Stimulated activated effector memory CD8-positive, alpha-beta T cell treated with anti-CD3 and anti-CD28 coated beads, Interleukin-12 subunit alpha, Interleukin-12 subunit beta, amount 100 ng/mL, for 72 hours (primary cell): ENCODE measurements at regions not wholly inside any gene's neighbourhood (a gene's known extent, or its start where the extent isn't known, plus 50 kb on each side); places are given as distances from the start of the nearest gene placed in this dataset.

Experiments used
- ATAC-seq: fragments of 150-1000 bp; cut with Tn5 transposase; 2 replicates; pipeline ENCODE4 v1.10.0; 2021
- DNase-seq, 2 donors: peaks; one replicate each; pipeline ENCODE4 v3.0.0; 2021 to 2022; ENCODE audit warnings: low spot score in 2 of 2
- H3K27ac Mint-ChIP-seq: one replicate; pipeline ENCODE4 v1.8.0; 2022; ENCODE audit warnings: mild to moderate bottlenecking, mixed read lengths
- H3K36me3 Mint-ChIP-seq: one replicate; pipeline ENCODE4 v1.8.0; 2022; ENCODE audit warnings: mild to moderate bottlenecking, mixed read lengths
- H3K4me1 Mint-ChIP-seq: one replicate; pipeline ENCODE4 v1.8.0; 2022; ENCODE audit warnings: mixed read lengths
- H3K4me3 Mint-ChIP-seq: one replicate; pipeline ENCODE4 v1.8.0; 2022; ENCODE audit warnings: mild to moderate bottlenecking, mixed read lengths
- H3K9me3 Mint-ChIP-seq: one replicate; pipeline ENCODE4 v1.8.0; 2022; ENCODE audit warnings: mixed read lengths

DNA sequence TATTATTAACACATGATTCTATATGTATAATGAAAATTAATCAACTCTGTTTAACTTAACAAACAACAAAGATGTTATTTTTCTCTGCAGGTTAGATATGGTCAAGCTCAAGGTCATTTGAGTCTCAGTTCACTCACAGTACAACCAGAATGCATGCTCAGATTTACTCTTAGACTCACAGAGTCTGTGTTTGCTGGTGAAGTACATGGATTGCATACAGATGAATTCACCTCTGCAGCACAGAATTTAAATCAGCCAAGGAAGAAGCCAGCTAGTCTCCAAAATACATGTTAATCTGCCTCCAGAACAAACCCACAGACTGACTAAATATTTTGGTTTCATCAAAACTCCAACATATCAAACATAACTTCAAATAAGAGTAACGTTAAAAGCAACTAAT is 424.5 kb downstream of the RAD51AP2 start:
- peaks cover 9% of the 10 kb centered on the region for H3K9me3 Mint-ChIP-seq
- no peaks in the 10 kb centered on the region for H3K36me3 Mint-ChIP-seq
- ATAC-seq, result no peak
- H3K4me3 Mint-ChIP-seq, result no peak overlapping the region
- DNase-seq, result no peak
- no peaks in the 10 kb centered on the region for H3K4me1 Mint-ChIP-seq
- no peak overlapping the region for H3K27ac Mint-ChIP-seq

GRCh38 chr2:17086990-17087389 is 421.4 kb upstream of the CYRIA start:
- Mint-ChIP-seq H3K4me3 (no peak overlapping the region), H3K36me3 (no peaks in the 10 kb centered on the region), H3K27ac (no peak overlapping the region), H3K9me3 (peaks cover 8% of the 10 kb centered on the region), H3K4me1 (no peaks in the 10 kb centered on the region)
- ATAC-seq, result no peak
- DNase-seq, result no peak

DNA sequence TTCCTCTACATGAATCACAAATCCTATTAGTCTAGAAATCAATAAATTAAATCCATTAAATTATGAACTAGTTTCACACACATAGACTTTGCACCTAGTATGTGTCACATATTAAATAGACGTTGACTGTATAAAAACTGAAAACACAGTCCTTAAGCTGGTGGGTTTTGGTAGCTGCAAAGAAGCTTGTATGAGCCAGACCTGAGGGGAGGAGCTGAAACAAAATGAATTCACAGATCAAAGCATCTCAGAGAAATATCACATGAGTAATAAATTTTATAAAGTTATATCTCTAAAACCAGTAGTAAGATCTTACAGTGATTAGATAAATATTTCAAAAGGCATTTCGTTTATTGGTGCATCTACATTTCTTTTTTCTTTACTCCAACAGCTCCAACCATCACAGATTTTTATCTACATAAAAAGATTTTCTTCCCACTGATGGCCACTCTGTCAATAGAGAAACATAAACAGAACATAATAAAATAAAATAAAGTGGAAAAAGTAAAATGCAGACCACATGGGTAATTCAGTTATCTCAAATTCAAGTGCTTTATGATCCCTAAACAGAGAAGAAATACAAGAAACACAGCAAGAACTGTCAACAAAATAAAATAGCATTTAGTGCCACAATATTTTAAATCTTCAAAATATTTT is 420.0 kb upstream of the CYRIA start:
- no peaks in the 10 kb centered on the region for H3K36me3 Mint-ChIP-seq
- no peak overlapping the region for H3K4me3 Mint-ChIP-seq
- no peak for ATAC-seq
- H3K9me3 Mint-ChIP-seq, result peaks cover 8% of the 10 kb centered on the region
- H3K4me1 Mint-ChIP-seq, result no peaks in the 10 kb centered on the region
- no peak overlapping the region for H3K27ac Mint-ChIP-seq
- DNase-seq, result no peak

- H3K27ac Mint-ChIP-seq, result no peak overlapping the region
- no peaks in the 10 kb centered on the region for H3K4me1 Mint-ChIP-seq
- H3K9me3 Mint-ChIP-seq, result peaks cover 11% of the 10 kb centered on the region
- ATAC-seq, result no peak
- H3K36me3 Mint-ChIP-seq, result no peaks in the 10 kb centered on the region
- no peak for DNase-seq
- no peak overlapping the region for H3K4me3 Mint-ChIP-seq
Observed at GRCh38 chr2:17084877-17085276, 419.2 kb upstream of the CYRIA start.

DNA sequence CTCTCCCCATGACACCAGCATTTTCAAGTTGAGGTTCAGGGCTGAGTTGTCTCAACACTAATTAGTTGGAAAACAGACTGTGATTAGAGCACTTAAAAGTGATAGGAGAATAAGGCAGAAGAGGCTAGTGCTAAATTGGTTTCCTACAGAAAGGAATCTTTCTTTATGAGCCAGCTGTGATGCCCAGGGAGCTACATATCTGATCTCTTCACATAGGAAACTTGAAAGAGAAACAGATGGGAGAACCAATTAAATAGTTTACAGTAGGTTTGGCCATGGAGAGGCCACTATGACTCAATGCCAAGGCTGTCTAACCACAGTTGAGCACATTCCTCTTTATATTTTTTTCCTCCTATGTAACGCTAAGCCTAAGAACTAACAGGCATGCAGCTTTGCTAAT is 418.3 kb upstream of the CYRIA start:
- no peak overlapping the region for H3K4me3 Mint-ChIP-seq
- H3K4me1 Mint-ChIP-seq, result no peaks in the 10 kb centered on the region
- DNase-seq, result no peak
- H3K36me3 Mint-ChIP-seq, result no peaks in the 10 kb centered on the region
- no peak for ATAC-seq
- H3K9me3 Mint-ChIP-seq, result peaks cover 13% of the 10 kb centered on the region
- H3K27ac Mint-ChIP-seq, result no peak overlapping the region

DNA sequence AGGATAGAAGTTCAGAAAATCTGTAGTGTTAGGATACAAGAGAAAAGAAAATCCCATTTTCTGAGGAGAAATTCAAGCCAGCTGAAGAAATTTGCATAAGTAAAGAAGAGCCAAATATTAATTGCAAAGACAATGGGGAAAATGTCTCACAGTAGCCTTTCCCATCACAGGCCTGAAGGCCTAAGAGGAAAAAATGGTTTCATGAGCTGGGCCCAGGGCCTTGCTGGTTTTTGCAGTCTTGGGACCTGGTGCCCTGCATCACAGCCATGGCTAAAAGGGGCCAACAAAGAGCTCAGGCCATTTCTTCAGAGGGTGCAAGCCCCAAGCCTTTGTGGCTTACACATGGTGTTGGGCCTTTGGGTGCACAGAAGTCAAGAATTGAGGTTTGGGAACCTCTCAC is 413.6 kb upstream of the CYRIA start:
- H3K27ac Mint-ChIP-seq, result no peak overlapping the region
- ATAC-seq, result no peak
- no peaks in the 10 kb centered on the region for H3K4me1 Mint-ChIP-seq
- DNase-seq, result no peak
- H3K36me3 Mint-ChIP-seq, result no peaks in the 10 kb centered on the region
- peaks cover 17% of the 10 kb centered on the region for H3K9me3 Mint-ChIP-seq
- no peak overlapping the region for H3K4me3 Mint-ChIP-seq

DNA sequence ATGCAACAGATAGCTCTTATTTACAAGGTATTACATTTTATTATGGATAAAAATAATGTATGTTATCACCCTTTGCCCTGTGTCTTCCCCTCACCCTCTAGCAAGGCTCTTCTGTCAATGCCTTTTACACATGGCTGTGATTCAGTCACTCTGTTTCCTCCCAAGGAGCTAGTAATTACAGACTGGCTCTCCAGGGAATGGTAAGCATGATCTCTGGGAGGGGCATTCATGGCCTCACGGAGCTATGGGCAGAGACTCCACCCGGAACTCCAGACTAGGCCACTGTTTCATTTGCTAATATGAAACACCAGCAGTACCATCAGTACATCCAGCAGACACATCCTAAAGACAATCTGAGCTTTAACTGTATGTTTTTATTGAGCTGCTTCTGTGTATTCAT is 410.9 kb upstream of the CYRIA start:
- no peak for ATAC-seq
- no peak for DNase-seq
- no peak overlapping the region for H3K27ac Mint-ChIP-seq
- no peak overlapping the region for H3K4me3 Mint-ChIP-seq
- H3K36me3 Mint-ChIP-seq, result no peaks in the 10 kb centered on the region
- peaks cover 14% of the 10 kb centered on the region for H3K9me3 Mint-ChIP-seq
- H3K4me1 Mint-ChIP-seq, result no peaks in the 10 kb centered on the region

DNA sequence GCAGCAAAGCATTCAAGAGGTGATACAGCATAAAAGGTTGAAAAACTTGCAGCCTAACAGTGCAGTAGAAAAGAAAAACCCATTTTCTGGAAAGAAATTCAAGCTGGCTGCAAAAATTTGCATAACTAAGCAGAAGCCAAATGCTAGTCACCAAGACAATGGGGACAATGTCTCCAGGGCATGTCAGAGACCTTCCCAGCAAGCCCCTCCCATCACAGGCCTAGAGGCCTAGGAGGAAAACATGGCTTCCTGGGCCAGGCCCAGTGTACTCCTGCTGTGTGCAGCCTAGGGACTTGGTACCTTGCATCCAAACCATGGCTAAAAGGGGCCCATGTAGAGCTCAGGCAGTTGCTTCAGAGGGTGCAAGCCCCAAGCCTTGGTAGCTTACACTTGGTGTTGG is 405.1 kb upstream of the CYRIA start:
- ATAC-seq, result no peak
- H3K36me3 Mint-ChIP-seq, result no peaks in the 10 kb centered on the region
- peaks cover 2% of the 10 kb centered on the region for H3K9me3 Mint-ChIP-seq

DNA sequence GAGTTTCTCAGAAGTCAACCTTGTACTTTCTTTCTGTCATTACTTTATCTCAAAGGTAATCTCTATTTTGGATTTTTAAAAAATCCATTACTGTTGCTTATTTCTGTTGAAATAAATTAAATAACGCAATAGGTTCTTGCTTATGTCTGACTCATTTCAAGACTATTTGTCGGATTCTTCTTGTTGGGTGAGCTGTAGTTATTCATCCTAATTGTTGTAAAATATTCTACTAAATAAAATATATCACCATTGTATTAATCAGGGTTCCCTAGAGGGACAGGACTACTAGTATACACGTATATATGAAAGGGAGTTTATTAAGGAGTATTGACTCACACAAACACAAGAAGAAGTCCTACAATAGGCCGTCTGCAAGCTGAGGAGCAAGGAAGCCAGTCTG is 403.9 kb upstream of the CYRIA start:
- DNase-seq, result no peak
- peaks cover 5% of the 10 kb centered on the region for H3K9me3 Mint-ChIP-seq
- H3K27ac Mint-ChIP-seq, result no peak overlapping the region
- no peaks in the 10 kb centered on the region for H3K4me1 Mint-ChIP-seq
- H3K36me3 Mint-ChIP-seq, result no peaks in the 10 kb centered on the region
- H3K4me3 Mint-ChIP-seq, result no peak overlapping the region
- no peak for ATAC-seq

More for the DNA sequence above, 405.1 kb upstream of the CYRIA start:
- DNase-seq, result no peak
- H3K4me1 Mint-ChIP-seq, result no peaks in the 10 kb centered on the region
- no peak overlapping the region for H3K4me3 Mint-ChIP-seq
- no peak overlapping the region for H3K27ac Mint-ChIP-seq

DNA sequence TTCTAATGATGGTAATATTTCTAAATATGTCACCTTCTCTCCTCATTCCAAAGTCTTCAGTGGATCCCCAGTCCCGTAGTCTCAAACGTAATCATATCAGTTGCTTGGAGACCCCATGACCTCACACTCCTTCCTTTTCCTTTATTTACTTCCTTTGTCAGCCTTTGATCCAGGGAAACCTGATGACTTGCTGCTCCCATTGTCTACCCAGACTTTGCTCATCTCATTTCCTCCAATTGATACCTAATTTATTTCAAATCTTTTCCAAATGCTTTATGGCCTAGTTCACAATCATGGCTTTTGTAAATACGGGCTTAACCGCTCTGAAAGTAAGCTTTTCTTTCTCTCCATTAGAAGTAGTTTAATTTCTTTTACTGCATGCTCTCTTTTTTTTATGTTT is 402.4 kb upstream of the CYRIA start:
- Mint-ChIP-seq H3K9me3 (peaks cover 5% of the 10 kb centered on the region), H3K36me3 (no peaks in the 10 kb centered on the region)

GRCh38 chr2:17065536-17065935 is 399.9 kb upstream of the CYRIA start:
- H3K9me3 Mint-ChIP-seq, result peaks cover 5% of the 10 kb centered on the region
- no peak for DNase-seq
- no peaks in the 10 kb centered on the region for H3K36me3 Mint-ChIP-seq
- no peak for ATAC-seq
- H3K4me3 Mint-ChIP-seq, result no peak overlapping the region
- no peaks in the 10 kb centered on the region for H3K4me1 Mint-ChIP-seq
- no peak overlapping the region for H3K27ac Mint-ChIP-seq

More for the DNA sequence above, 402.4 kb upstream of the CYRIA start:
- Mint-ChIP-seq H3K4me3 (no peak overlapping the region), H3K4me1 (no peaks in the 10 kb centered on the region), H3K27ac (no peak overlapping the region)
- ATAC-seq (no peak), DNase-seq (no peak)

DNA sequence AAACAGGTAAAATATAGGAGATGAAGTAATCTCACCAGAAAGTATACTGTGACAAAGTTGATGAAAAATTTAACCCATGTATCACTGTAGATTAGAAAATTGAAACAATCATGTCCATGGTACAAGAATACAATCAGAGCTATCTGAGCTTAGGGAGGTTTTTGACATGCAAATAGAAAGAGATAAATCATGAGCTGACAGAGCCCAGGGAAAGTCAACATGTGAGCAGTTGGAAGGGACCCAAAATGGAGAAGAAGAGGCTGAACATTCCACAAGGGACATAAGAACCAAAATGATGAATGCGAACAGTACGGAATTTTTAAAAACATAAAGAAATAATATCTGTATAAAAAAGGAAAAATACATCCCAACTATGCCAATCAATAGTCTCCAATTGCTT is 395.4 kb upstream of the CYRIA start:
- Mint-ChIP-seq H3K9me3 (peaks cover 9% of the 10 kb centered on the region), H3K27ac (no peak overlapping the region), H3K4me3 (no peak overlapping the region), H3K4me1 (no peaks in the 10 kb centered on the region), H3K36me3 (no peaks in the 10 kb centered on the region)
- ATAC-seq, result no peak
- no peak for DNase-seq

DNA sequence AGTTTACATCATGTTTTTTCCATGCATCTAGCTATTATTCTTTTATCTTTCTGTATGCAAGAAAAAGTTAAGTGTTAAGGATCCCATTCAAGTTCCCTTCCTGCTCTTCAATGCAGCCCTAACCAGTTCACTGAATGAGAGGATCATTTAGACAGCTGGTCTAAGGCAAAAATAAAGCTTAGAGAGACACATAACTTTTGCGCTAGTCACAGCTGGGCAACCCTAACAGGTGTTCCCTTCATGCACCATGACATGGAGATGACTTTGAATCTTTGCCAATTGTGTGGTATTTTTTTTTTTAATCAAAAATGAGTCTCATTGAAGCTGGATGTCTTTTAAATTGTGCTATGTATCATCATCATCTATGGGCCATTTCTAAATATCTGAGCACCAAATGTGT is 393.8 kb upstream of the CYRIA start:
- Mint-ChIP-seq H3K4me1 (no peaks in the 10 kb centered on the region), H3K36me3 (no peaks in the 10 kb centered on the region), H3K9me3 (peaks cover 6% of the 10 kb centered on the region), H3K4me3 (no peak overlapping the region), H3K27ac (no peak overlapping the region)
- ATAC-seq (no peak), DNase-seq (no peak)

DNA sequence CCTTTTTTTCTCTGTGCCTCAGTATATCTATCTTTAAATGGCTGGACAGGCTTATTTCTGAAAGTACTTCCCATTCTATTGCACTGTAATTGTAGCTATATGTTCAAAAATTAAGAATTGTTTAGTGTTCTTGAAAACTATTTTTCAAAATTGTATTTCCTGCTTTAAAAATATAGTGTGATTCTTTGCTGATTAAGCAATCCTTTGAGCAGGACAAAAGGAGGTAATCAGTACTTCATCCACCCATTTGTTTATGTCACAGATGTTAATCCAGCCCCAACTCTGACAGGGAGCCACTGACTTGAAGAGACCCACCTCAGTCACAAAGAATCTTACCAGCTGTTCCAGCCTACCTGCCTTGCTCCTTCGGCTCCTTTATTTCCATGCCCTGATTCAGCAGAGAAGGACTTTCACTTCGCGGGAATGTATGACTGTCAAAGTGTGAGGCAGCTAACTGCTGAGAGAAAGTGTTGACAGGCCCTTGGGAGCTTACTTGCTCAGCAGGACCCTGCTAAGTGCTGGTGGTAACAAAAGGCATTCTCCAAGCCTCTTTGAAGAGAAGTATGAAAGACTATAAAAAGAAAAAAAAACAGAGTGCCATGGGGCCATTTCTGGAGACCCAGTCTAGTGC is 393.3 kb upstream of the CYRIA start:
- Mint-ChIP-seq H3K36me3 (no peaks in the 10 kb centered on the region), H3K4me1 (no peaks in the 10 kb centered on the region), H3K4me3 (no peak overlapping the region), H3K9me3 (peaks cover 8% of the 10 kb centered on the region), H3K27ac (no peak overlapping the region)
- DNase-seq, result no peak
- ATAC-seq, result no peak

- Mint-ChIP-seq H3K4me1 (no peaks in the 10 kb centered on the region), H3K36me3 (no peaks in the 10 kb centered on the region), H3K27ac (no peak overlapping the region), H3K9me3 (peaks cover 10% of the 10 kb centered on the region), H3K4me3 (no peak overlapping the region)
- ATAC-seq, result no peak
- no peak for DNase-seq
Observed at GRCh38 chr2:17057109-17058017, 391.7 kb upstream of the CYRIA start.

DNA sequence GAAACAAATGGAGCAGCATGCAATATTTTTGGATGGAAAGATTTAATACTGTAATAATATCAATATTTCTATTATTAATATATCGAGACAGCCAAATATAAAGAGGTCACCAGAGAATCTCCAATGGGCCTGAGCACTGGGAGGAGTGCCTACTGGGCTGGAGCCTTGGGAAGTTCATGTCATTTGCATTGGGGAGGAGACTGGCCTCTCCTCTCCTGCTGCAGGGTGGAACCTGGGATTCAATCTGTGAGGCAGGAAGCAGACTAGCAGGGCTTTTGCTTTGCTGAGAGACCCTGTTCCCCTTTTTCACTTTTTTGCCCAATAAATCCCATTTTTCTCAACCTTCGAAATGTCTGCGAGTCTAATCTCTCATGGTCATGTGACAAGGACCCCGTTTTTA is 390.6 kb upstream of the CYRIA start:
- Mint-ChIP-seq H3K27ac (no peak overlapping the region), H3K36me3 (no peaks in the 10 kb centered on the region), H3K4me1 (no peaks in the 10 kb centered on the region), H3K9me3 (peaks cover 10% of the 10 kb centered on the region), H3K4me3 (no peak overlapping the region)
- ATAC-seq, result no peak
- no peak for DNase-seq
